ENCODE measurements at regions not wholly inside any gene's neighbourhood (a gene's known extent, or its start where the extent isn't known, plus 50 kb on each side); places are given as distances from the start of the nearest gene placed in this dataset.

GRCh38 chr1:222048094-222048595 lies 306.3 kb upstream of the DUSP10 start:
- Histone ChIP-seq H2BK120ac (ENCODE audit: low read depth, low read length) (peak overlapping the region; percentile 51), H2BK15ac (ENCODE audit: low read depth, poor library complexity, severe bottlenecking) (no peak overlapping the region), H3K36me3 (ENCODE audit: control insufficient read depth in 1 of 2, insufficient read depth in 2 of 2, low read depth in 1 of 2, low read length in 2 of 2) (peaks cover 0 to 7% of the 10 kb centered on the region in 2 experiments), H3K23ac (ENCODE audit: low read length in 2 of 2) (no peak overlapping the region), H3K27me3 (ENCODE audit: control insufficient read depth in 1 of 2, insufficient read depth in 1 of 2, low read length in 2 of 2) (no peaks in the 10 kb centered on the region), H3K79me1 (replicated peaks; ENCODE audit: low read length, poor library complexity, severe bottlenecking) (no peaks in the 10 kb centered on the region), H2BK5ac (ENCODE audit: low read depth, low read length, poor library complexity, severe bottlenecking) (no peak overlapping the region), H3K4me1 (ENCODE audit: control insufficient read depth, insufficient read depth, low read depth, low read length) (peaks cover 9% of the 10 kb centered on the region), H3K9me3 (ENCODE audit: control insufficient read depth, low read length) (no peaks in the 10 kb centered on the region), H2BK12ac (ENCODE audit: low read length in 2 of 2) (no peak overlapping the region), H3K9ac (ENCODE audit: low read length) (peak overlapping the region; percentile 23), H2AK5ac (ENCODE audit: low read length, severe bottlenecking) (no peak overlapping the region), H3K4me3 (ENCODE audit: insufficient read depth in 1 of 2, low read depth in 1 of 2, low read length in 2 of 2) (no peak overlapping the region), H2AFZ (ENCODE audit: low read depth, low read length) (no peak overlapping the region), H4K91ac (ENCODE audit: low read length) (no peak overlapping the region), H3K4ac (ENCODE audit: low read depth in 1 of 2, low read length in 2 of 2) (no peak overlapping the region), H3K4me2 (ENCODE audit: low read length, poor library complexity, severe bottlenecking) (no peak overlapping the region), H3K18ac (ENCODE audit: low read depth in 1 of 2, low read length in 2 of 2) (peak overlapping the region; percentile 6 to 31), H3K27ac (ENCODE audit: low read length, poor library complexity, severe bottlenecking) (no peak overlapping the region), H4K8ac (ENCODE audit: low read length) (no peak overlapping the region), H3K14ac (ENCODE audit: low read length in 2 of 2) (no peak overlapping the region)
- 26% methylated on average over 4 of the region's 4 CpGs for WGBS
- peak; percentile 89 for DNase-seq

- no peak overlapping the region for H2BK5ac ChIP-seq (ENCODE audit: low read depth, low read length, poor library complexity, severe bottlenecking)
- H4K8ac ChIP-seq (ENCODE audit: low read length): no peak overlapping the region
- H2BK12ac ChIP-seq (ENCODE audit: low read length in 2 of 2): peak overlapping the region in 1 of 2 experiments; percentile 52
- no peak overlapping the region for H3K27ac ChIP-seq (ENCODE audit: low read length, poor library complexity, severe bottlenecking)
- H3K27me3 ChIP-seq (ENCODE audit: control insufficient read depth in 1 of 2, insufficient read depth in 1 of 2, low read length in 2 of 2): no peaks in the 10 kb centered on the region
- H3K14ac ChIP-seq (ENCODE audit: low read length in 2 of 2): no peak overlapping the region
- no peak overlapping the region for H2AK5ac ChIP-seq (ENCODE audit: low read length, severe bottlenecking)
- peaks cover 9% of the 10 kb centered on the region for H3K4me1 ChIP-seq (ENCODE audit: control insufficient read depth, insufficient read depth, low read depth, low read length)
- 60% methylated on average over 1 of the region's 3 CpGs for WGBS
- H3K36me3 ChIP-seq (ENCODE audit: control insufficient read depth in 1 of 2, insufficient read depth in 2 of 2, low read depth in 1 of 2, low read length in 2 of 2): no peaks in the 10 kb centered on the region
- H3K4me2 ChIP-seq (ENCODE audit: low read length, poor library complexity, severe bottlenecking): no peak overlapping the region
- no peak overlapping the region for H3K4ac ChIP-seq (ENCODE audit: low read depth in 1 of 2, low read length in 2 of 2)
- H2AFZ ChIP-seq (ENCODE audit: low read depth, low read length): no peak overlapping the region
- DNase-seq: peak; percentile 46
- no peak overlapping the region for H2BK120ac ChIP-seq (ENCODE audit: low read depth, low read length)
- H4K91ac ChIP-seq (ENCODE audit: low read length): no peak overlapping the region
- H3K4me3 ChIP-seq (ENCODE audit: insufficient read depth in 1 of 2, low read depth in 1 of 2, low read length in 2 of 2): no peak overlapping the region
- no peak overlapping the region for H3K23ac ChIP-seq (ENCODE audit: low read length in 2 of 2)
- H2BK15ac ChIP-seq (ENCODE audit: low read depth, poor library complexity, severe bottlenecking): no peak overlapping the region
- H3K79me1 ChIP-seq (replicated peaks; ENCODE audit: low read length, poor library complexity, severe bottlenecking): no peaks in the 10 kb centered on the region
- no peak overlapping the region for H3K9ac ChIP-seq (ENCODE audit: low read length)
- H3K18ac ChIP-seq (ENCODE audit: low read depth in 1 of 2, low read length in 2 of 2): peak overlapping the region in 1 of 2 experiments; percentile 27
- no peaks in the 10 kb centered on the region for H3K9me3 ChIP-seq (ENCODE audit: control insufficient read depth, low read length)
Measured at GRCh38 chr1:222047366-222047765, 305.5 kb upstream of the DUSP10 start.

- no peak overlapping the region for H3K18ac ChIP-seq (ENCODE audit: low read depth in 1 of 2, low read length in 2 of 2)
- no peak overlapping the region for H3K27ac ChIP-seq (ENCODE audit: low read length, poor library complexity, severe bottlenecking)
- H4K91ac ChIP-seq (ENCODE audit: low read length): no peak overlapping the region
- H2BK5ac ChIP-seq (ENCODE audit: low read depth, low read length, poor library complexity, severe bottlenecking): no peak overlapping the region
- H3K23ac ChIP-seq (ENCODE audit: low read length in 2 of 2): no peak overlapping the region
- no peaks in the 10 kb centered on the region for H3K36me3 ChIP-seq (ENCODE audit: control insufficient read depth in 1 of 2, insufficient read depth in 2 of 2, low read depth in 1 of 2, low read length in 2 of 2)
- no peak overlapping the region for H3K4ac ChIP-seq (ENCODE audit: low read depth in 1 of 2, low read length in 2 of 2)
- H3K79me1 ChIP-seq (replicated peaks; ENCODE audit: low read length, poor library complexity, severe bottlenecking): no peaks in the 10 kb centered on the region
- no peaks in the 10 kb centered on the region for H3K9me3 ChIP-seq (ENCODE audit: control insufficient read depth, low read length)
- no peak overlapping the region for H2BK15ac ChIP-seq (ENCODE audit: low read depth, poor library complexity, severe bottlenecking)
- peaks cover 9% of the 10 kb centered on the region for H3K4me1 ChIP-seq (ENCODE audit: control insufficient read depth, insufficient read depth, low read depth, low read length)
- no peak overlapping the region for H4K8ac ChIP-seq (ENCODE audit: low read length)
- H2AFZ ChIP-seq (ENCODE audit: low read depth, low read length): no peak overlapping the region
- no peak for DNase-seq
- no peak overlapping the region for H2BK120ac ChIP-seq (ENCODE audit: low read depth, low read length)
- 77% methylated on average over 2 of the region's 3 CpGs for WGBS
- H2BK12ac ChIP-seq (ENCODE audit: low read length in 2 of 2): peak overlapping the region; percentile 63 to 80
- H2AK5ac ChIP-seq (ENCODE audit: low read length, severe bottlenecking): no peak overlapping the region
- H3K4me3 ChIP-seq (ENCODE audit: insufficient read depth in 1 of 2, low read depth in 1 of 2, low read length in 2 of 2): no peak overlapping the region
- no peak overlapping the region for H3K9ac ChIP-seq (ENCODE audit: low read length)
- no peak overlapping the region for H3K4me2 ChIP-seq (ENCODE audit: low read length, poor library complexity, severe bottlenecking)
- H3K14ac ChIP-seq (ENCODE audit: low read length in 2 of 2): no peak overlapping the region
- no peaks in the 10 kb centered on the region for H3K27me3 ChIP-seq (ENCODE audit: control insufficient read depth in 1 of 2, insufficient read depth in 1 of 2, low read length in 2 of 2)
Measured at GRCh38 chr1:222046684-222047263, 304.9 kb upstream of the DUSP10 start.

- no peak overlapping the region for H3K4me2 ChIP-seq (ENCODE audit: low read length, poor library complexity, severe bottlenecking)
- DNase-seq: no peak
- H4K91ac ChIP-seq (ENCODE audit: low read length): peak overlapping the region; percentile 28
Measured at GRCh38 chr1:222045786-222046185, 303.9 kb upstream of the DUSP10 start.

More at GRCh38 chr1:222045786-222046185, 303.9 kb upstream of the DUSP10 start:
- no peak overlapping the region for H3K14ac ChIP-seq (ENCODE audit: low read length in 2 of 2)
- no peak overlapping the region for H3K23ac ChIP-seq (ENCODE audit: low read length in 2 of 2)
- no peak overlapping the region for H2AFZ ChIP-seq (ENCODE audit: low read depth, low read length)
- no peaks in the 10 kb centered on the region for H3K27me3 ChIP-seq (ENCODE audit: control insufficient read depth in 1 of 2, insufficient read depth in 1 of 2, low read length in 2 of 2)
- H3K4me1 ChIP-seq (ENCODE audit: control insufficient read depth, insufficient read depth, low read depth, low read length): peaks cover 8% of the 10 kb centered on the region
- no peak overlapping the region for H2BK5ac ChIP-seq (ENCODE audit: low read depth, low read length, poor library complexity, severe bottlenecking)
- H3K9ac ChIP-seq (ENCODE audit: low read length): no peak overlapping the region
- H3K9me3 ChIP-seq (ENCODE audit: control insufficient read depth, low read length): no peaks in the 10 kb centered on the region
- peak overlapping the region; percentile 11 to 44 for H3K18ac ChIP-seq (ENCODE audit: low read depth in 1 of 2, low read length in 2 of 2)
- no peak overlapping the region for H2AK5ac ChIP-seq (ENCODE audit: low read length, severe bottlenecking)
- 92% methylated on average over 3 of the region's 3 CpGs for WGBS
- peak overlapping the region; percentile 43 for H4K8ac ChIP-seq (ENCODE audit: low read length)
- H2BK12ac ChIP-seq (ENCODE audit: low read length in 2 of 2): peak overlapping the region; percentile 79 to 99
- H3K4ac ChIP-seq (ENCODE audit: low read depth in 1 of 2, low read length in 2 of 2): no peak overlapping the region
- no peaks in the 10 kb centered on the region for H3K36me3 ChIP-seq (ENCODE audit: control insufficient read depth in 1 of 2, insufficient read depth in 2 of 2, low read depth in 1 of 2, low read length in 2 of 2)
- H3K4me3 ChIP-seq (ENCODE audit: insufficient read depth in 1 of 2, low read depth in 1 of 2, low read length in 2 of 2): no peak overlapping the region
- H3K79me1 ChIP-seq (replicated peaks; ENCODE audit: low read length, poor library complexity, severe bottlenecking): no peaks in the 10 kb centered on the region
- H2BK15ac ChIP-seq (ENCODE audit: low read depth, poor library complexity, severe bottlenecking): peak overlapping the region; percentile 77
- no peak overlapping the region for H3K27ac ChIP-seq (ENCODE audit: low read length, poor library complexity, severe bottlenecking)
- peak overlapping the region; percentile 92 for H2BK120ac ChIP-seq (ENCODE audit: low read depth, low read length)

All from mesenchymal stem cell (in vitro differentiated cells and primary cell).